ENCODE measurements at regions not wholly inside any gene's neighbourhood (a gene's known extent, or its start where the extent isn't known, plus 50 kb on each side); places are given as distances from the start of the nearest gene placed in this dataset.

GRCh38 chr2:125644257-125644656 is 1011.7 kb upstream of the GYPC start:
- no peaks in the 10 kb centered on the region for H3K36me3 ChIP-seq (replicated peaks in 1 of 2; ENCODE audit: control extremely low read depth in 1 of 2, control insufficient read depth in 1 of 2, extremely low read depth in 1 of 2, insufficient read depth in 2 of 2, low read length in 1 of 2)
- H3K4me3 Mint-ChIP-seq, result no peak overlapping the region
- no peaks in the 10 kb centered on the region for H3K9me3 ChIP-seq (ENCODE audit: control extremely low read depth in 1 of 3, control insufficient read depth in 2 of 3, insufficient read depth in 1 of 3, low read length in 2 of 3)
- H3K9me3 Mint-ChIP-seq (ENCODE audit: insufficient read depth), result no peaks in the 10 kb centered on the region
- intact Hi-C loops (cut with micrococcal nuclease), result no loop called here
- H3K4me2 ChIP-seq (replicated peaks; ENCODE audit: low read depth, low read length, poor library complexity, severe bottlenecking), result no peak overlapping the region
- DNase-seq (no peak), ATAC-seq (ENCODE audit: low read depth) (no peak)
- H3K27ac Mint-ChIP-seq, result no peak overlapping the region
- TF ChIP-seq EZH2 (IDR thresholded peaks at IDR 0.05; ENCODE audit: borderline replicate concordance, insufficient read depth, low read depth, low read length, poor library complexity, severe bottlenecking), result no peak
- no peak for TF ChIP-seq CTCF (IDR thresholded peaks at IDR 0.05)
- WGBS (ENCODE audit: insufficient coverage), result 89% methylated on average over 1 of the region's 1 CpG
- H3K4me1 Mint-ChIP-seq, result no peaks in the 10 kb centered on the region
- ChIA-PET POLR2A (no interaction called here), CTCF (no interaction called here)
- H4K20me1 ChIP-seq (ENCODE audit: control insufficient read depth, insufficient read depth, low read length, poor library complexity, severe bottlenecking), result no peaks in the 10 kb centered on the region
- H3K27ac ChIP-seq (ENCODE audit: low read length in 2 of 2), result no peak overlapping the region
- no peak overlapping the region for H3K4me3 ChIP-seq (ENCODE audit: control extremely low read depth in 1 of 5, extremely low read depth in 1 of 5, insufficient read depth in 1 of 5, low read depth in 2 of 5, low read length in 4 of 5)
- no peaks in the 10 kb centered on the region for H3K27me3 ChIP-seq (replicated peaks in 1 of 4; ENCODE audit: control extremely low read depth in 1 of 4, control insufficient read depth in 3 of 4, insufficient read depth in 4 of 4, low read length in 3 of 4)
- H2AFZ ChIP-seq (ENCODE audit: insufficient read depth, low read depth, low read length, poor library complexity, severe bottlenecking), result no peak overlapping the region
- no peaks in the 10 kb centered on the region for H3K79me2 ChIP-seq (ENCODE audit: control insufficient read depth, insufficient read depth, low read length)
- no peak overlapping the region for H3K9ac ChIP-seq (ENCODE audit: low read length)
- H3K4me1 ChIP-seq (ENCODE audit: control insufficient read depth in 2 of 2, insufficient read depth in 2 of 2, low read length in 2 of 2), result no peaks in the 10 kb centered on the region
- H3K27me3 Mint-ChIP-seq, result no peaks in the 10 kb centered on the region

GRCh38 chr2:125652280-125652679 is 1003.7 kb upstream of the GYPC start:
- H3K27me3 ChIP-seq (replicated peaks in 1 of 4; ENCODE audit: control extremely low read depth in 1 of 4, control insufficient read depth in 3 of 4, insufficient read depth in 4 of 4, low read length in 3 of 4), result no peaks in the 10 kb centered on the region
- no peak overlapping the region for H3K9ac ChIP-seq (ENCODE audit: low read length)
- no peak overlapping the region for H3K27ac ChIP-seq (ENCODE audit: low read length in 2 of 2)
- H3K4me1 ChIP-seq (ENCODE audit: control insufficient read depth in 2 of 2, insufficient read depth in 2 of 2, low read length in 2 of 2), result no peaks in the 10 kb centered on the region
- TF ChIP-seq CTCF (IDR thresholded peaks at IDR 0.05) (no peak), EZH2 (IDR thresholded peaks at IDR 0.05; ENCODE audit: borderline replicate concordance, insufficient read depth, low read depth, low read length, poor library complexity, severe bottlenecking) (no peak)
- Mint-ChIP-seq H3K4me1 (no peaks in the 10 kb centered on the region), H3K27ac (no peak overlapping the region), H3K27me3 (no peaks in the 10 kb centered on the region), H3K4me3 (no peak overlapping the region), H3K9me3 (ENCODE audit: insufficient read depth) (no peaks in the 10 kb centered on the region)
- H3K4me2 ChIP-seq (replicated peaks; ENCODE audit: low read depth, low read length, poor library complexity, severe bottlenecking), result no peak overlapping the region
- H2AFZ ChIP-seq (ENCODE audit: insufficient read depth, low read depth, low read length, poor library complexity, severe bottlenecking), result no peak overlapping the region
- ChIA-PET POLR2A (no interaction called here), CTCF (no interaction called here)
- DNase-seq, result no peak
- H3K9me3 ChIP-seq (ENCODE audit: control extremely low read depth in 1 of 3, control insufficient read depth in 2 of 3, insufficient read depth in 1 of 3, low read length in 2 of 3), result no peaks in the 10 kb centered on the region
- intact Hi-C loops (cut with micrococcal nuclease), result no loop called here
- no peak for ATAC-seq (ENCODE audit: low read depth)
- no peaks in the 10 kb centered on the region for H3K79me2 ChIP-seq (ENCODE audit: control insufficient read depth, insufficient read depth, low read length)
- no peaks in the 10 kb centered on the region for H3K36me3 ChIP-seq (replicated peaks in 1 of 2; ENCODE audit: control extremely low read depth in 1 of 2, control insufficient read depth in 1 of 2, extremely low read depth in 1 of 2, insufficient read depth in 2 of 2, low read length in 1 of 2)
- no peak overlapping the region for H3K4me3 ChIP-seq (ENCODE audit: control extremely low read depth in 1 of 5, extremely low read depth in 1 of 5, insufficient read depth in 1 of 5, low read depth in 2 of 5, low read length in 4 of 5)
- WGBS (ENCODE audit: insufficient coverage), result 84% methylated on average over 3 of the region's 3 CpGs
- H4K20me1 ChIP-seq (ENCODE audit: control insufficient read depth, insufficient read depth, low read length, poor library complexity, severe bottlenecking), result no peaks in the 10 kb centered on the region
